Heart right ventricle (tissue), 16 donors: ENCODE measurements at regions not wholly inside any gene's neighbourhood (a gene's known extent, or its start where the extent isn't known, plus 50 kb on each side); places are given as distances from the start of the nearest gene placed in this dataset.

Experiments
- ATAC-seq, 8 donors: fragments of 200-7000 bp; cut with Tn5 transposase; one replicate each; pipeline ENCODE4 v1.9.1; 2020; ENCODE audit warnings: mild to moderate bottlenecking in 8 of 8, moderate library complexity in 8 of 8, moderate number of reproducible peaks in 1 of 8
- DNase-seq, 2 donors: peaks; one replicate each; pipeline ENCODE4 v3.0.0-alpha.2; 2020
- H3K27ac ChIP-seq, 10 donors: fragments of 200-600 bp; sonication (generic) in 2 of 10; one replicate each; pipeline versions ENCODE4 v1.5.0 to v1.8.0; 2020 to 2022; ENCODE audit warnings: mild to moderate bottlenecking in 3 of 10
- H3K27me3 ChIP-seq, 7 donors: fragments of 200-600 bp; one replicate each; pipeline ENCODE4 v1.8.0; 2021 to 2022; ENCODE audit warnings: mild to moderate bottlenecking in 2 of 7
- H3K36me3 ChIP-seq, 9 donors: fragments of 200-600 bp; sonication (generic) in 1 of 9; one replicate each; pipeline versions ENCODE4 v1.5.0 to v1.8.0; 2020 to 2022; ENCODE audit warnings: mild to moderate bottlenecking in 2 of 9
- H3K4me1 ChIP-seq, 9 donors: fragments of 200-600 bp; sonication (generic) in 1 of 9; one replicate each; pipeline versions ENCODE4 v1.5.0 to v1.8.0; 2020 to 2022; ENCODE audit warnings: mild to moderate bottlenecking in 4 of 9
- H3K4me3 ChIP-seq, 10 donors: fragments of 200-600 bp; sonication (generic) in 2 of 10; one replicate each; pipeline versions ENCODE4 v1.5.0 to v1.8.0; 2020 to 2022; ENCODE audit warnings: mild to moderate bottlenecking in 7 of 10, moderate library complexity in 2 of 10
- H3K9me3 ChIP-seq, 11 donors: fragments of 200-600 bp in 10 of 11; sonication (generic) in 2 of 11; one replicate each; pipeline versions ENCODE4 v1.5.0 to v1.8.0; 2013 to 2022; ENCODE audit warnings: mild to moderate bottlenecking in 2 of 11, control low read depth in 1 of 11, moderate library complexity in 1 of 11
- CTCF ChIP-seq, 9 donors: fragments of 200-600 bp; sonication (generic) in 2 of 9; IDR thresholded peaks; one replicate each; pipeline versions ENCODE4 v1.5.0 to v1.8.0; 2021 to 2022; ENCODE audit warnings: antibody characterized with exemption in 9 of 9, mild to moderate bottlenecking in 5 of 9, moderate library complexity in 1 of 9
- WGBS, 2 donors: extraction: QIAGEN DNeasy Blood & Tissue Kit; methylation state at CpG; one replicate each; pipeline ENCODE4 v1.1.7; 2013; ENCODE audit warnings: inconsistent platforms in 1 of 2; 5-methylcytosine and 5-hydroxymethylcytosine counted together
- intact Hi-C, 10 donors: fragments of 100-400 bp; cut with DNase I; formaldehyde crosslinking; loops; one replicate each; pipeline versions ENCODE4 v1.11.1 to v1.14.2; 2022
- donor health status: Arrhythmogenic right ventricular cardiomyopathy.
- donor health status: ischemic (EF 13 %, LVEDD 7.1; RV severe dilation, severe dysfunction).
- donor health status: healthy with polysubstance abuse.
- donor health status: DM: no; HTN: yes; CAD: no.
- donor health status: DM: no; HTN: no; CAD: no.
- donor health status: ischemic (EF 25% LVEDD 6.9; RV normal size, moderate dysfunction).
- donor health status: ischemic (EF 25% LVEDD 5.7; RV mildly dilated, moderate dysfunction).
- donor health status: healthy.
- donor health status: DM: yes; HTN: yes; CAD: no.
- donor health status: Ischemic cardiomyopathy.
- donor health status: ischemic (EF 35%, LVEDD 5.7; RV mildly dilated, moderate dysfunction).
- donor health status: nonischemic (EF 11% LVEDD 7.7; RV severe dilation, severe dysfunction).
- donor health status: DM: yes; HTN: yes; CAD: no.
- donor health status: PGD.
- donor health status: ischemic (EF 29% LVEDD 5.4; RV normal size, mild dysfunction).
- donor health status: nonischemic (EF 23%, LVEDD 6.1; RV moderate dilation, normal function).

- no peak overlapping the region for H3K4me3 ChIP-seq
- H3K9me3 ChIP-seq, result no peaks in the 10 kb centered on the region
- DNase-seq (no peak), ATAC-seq (peak in 4 of 8 donors; percentile 26 to 60 (median 44))
- H3K27ac ChIP-seq, result peak overlapping the region in 9 of 10 donors; percentile 4 to 66 (median 51)
- WGBS, 2 donors, result 32 to 34% methylated on average over 3 of the region's 3 CpGs
- H3K4me1 ChIP-seq, result peaks cover 0 to 28% (median 22%) of the 10 kb centered on the region in 9 donors
- H3K36me3 ChIP-seq, result no peaks in the 10 kb centered on the region
- H3K27me3 ChIP-seq, result no peaks in the 10 kb centered on the region
- intact Hi-C loops, result loop anchor here in 1 of 10 donors (10.0 kb wide), 1 partner anchor 854 kb away; no protein-coding TSS in a partner anchor
- TF ChIP-seq CTCF (IDR thresholded peaks at IDR 0.05), result no peak
These were observed 860.0 kb upstream of the NR2F2 start for GRCh38 chr15:95470529-95470928.

- H3K4me3 ChIP-seq, result no peak overlapping the region
- ATAC-seq, result peak; percentile 34 to 74 (median 66)
These were observed 859.4 kb upstream of the NR2F2 start for GRCh38 chr15:95470997-95471689.

GRCh38 chr15:95471690-95472086, 858.8 kb upstream of the NR2F2 start:
- H3K9me3 ChIP-seq, result no peaks in the 10 kb centered on the region
- WGBS, 2 donors, result 72 to 74% methylated on average over 5 of the region's 5 CpGs
- no peak for TF ChIP-seq CTCF (IDR thresholded peaks at IDR 0.05)
- H3K27ac ChIP-seq, result peak overlapping the region in 7 of 10 donors; percentile 23 to 66 (median 55)
- intact Hi-C loops, result loop anchor here in 1 of 10 donors (10.0 kb wide), 1 partner anchor 853 kb away; no protein-coding TSS in a partner anchor
- peaks cover 0 to 28% (median 22%) of the 10 kb centered on the region in 9 donors for H3K4me1 ChIP-seq
- no peak for ATAC-seq
- no peaks in the 10 kb centered on the region for H3K36me3 ChIP-seq
- no peak overlapping the region for H3K4me3 ChIP-seq
- no peaks in the 10 kb centered on the region for H3K27me3 ChIP-seq
- no peak for DNase-seq

More at GRCh38 chr15:95470997-95471689, 859.4 kb upstream of the NR2F2 start:
- Histone ChIP-seq H3K36me3 (no peaks in the 10 kb centered on the region), H3K4me1 (peaks cover 0 to 28% (median 22%) of the 10 kb centered on the region in 9 donors), H3K27ac (peak overlapping the region in 8 of 10 donors; percentile 23 to 66 (median 53)), H3K27me3 (no peaks in the 10 kb centered on the region), H3K9me3 (no peaks in the 10 kb centered on the region)
- no peak for TF ChIP-seq CTCF (IDR thresholded peaks at IDR 0.05)
- 47 to 60% methylated on average over 4 of the region's 4 CpGs for WGBS, 2 donors
- DNase-seq, result peak; percentile 20 to 23
- intact Hi-C loops, result loop anchor here in 1 of 10 donors (10.0 kb wide), 1 partner anchor 854 kb away; no protein-coding TSS in a partner anchor

- Histone ChIP-seq H3K9me3 (no peaks in the 10 kb centered on the region), H3K27me3 (no peaks in the 10 kb centered on the region), H3K36me3 (no peaks in the 10 kb centered on the region), H3K27ac (no peak overlapping the region), H3K4me1 (peaks cover 0 to 20% (median 14%) of the 10 kb centered on the region in 9 donors), H3K4me3 (no peak overlapping the region)
- ATAC-seq (no peak), DNase-seq (no peak)
- intact Hi-C loops, result loop anchor here in 1 of 10 donors (5.0 to 10.0 kb wide), 2 partner anchors 127 to 850 kb away; no protein-coding TSS in a partner anchor
- no peak for TF ChIP-seq CTCF (IDR thresholded peaks at IDR 0.05)
- WGBS, 2 donors, result 90 to 93% methylated on average over 5 of the region's 5 CpGs
These were observed 855.4 kb upstream of the NR2F2 start for GRCh38 chr15:95475067-95475466.
